Iris pigment epithelial cell (primary cell): ENCODE measurements at regions not wholly inside any gene's neighbourhood (a gene's known extent, or its start where the extent isn't known, plus 50 kb on each side); places are given as distances from the start of the nearest gene placed in this dataset.

Source experiments
- DNase-seq: peaks from one replicate; pipeline ENCODE4 v3.0.0-alpha.2; 2011; ENCODE audit warnings: low read depth

- peak; percentile 11 for DNase-seq
Measured at GRCh38 chr10:25661632-25662031, 272.4 kb upstream of the MYO3A start.

GRCh38 chr10:25666276-25666675 lies 267.8 kb upstream of the MYO3A start:
- DNase-seq: peak; percentile 38

- DNase-seq: no peak
Measured at GRCh38 chr10:25675204-25675603, 258.8 kb upstream of the MYO3A start.

GRCh38 chr10:25675615-25676014 lies 258.4 kb upstream of the MYO3A start:
- no peak for DNase-seq

GRCh38 chr10:25678220-25678619 lies 255.8 kb upstream of the MYO3A start:
- no peak for DNase-seq

- peak; percentile 52 for DNase-seq
Measured at GRCh38 chr10:25678666-25679065, 255.4 kb upstream of the MYO3A start.

GRCh38 chr10:25682203-25682851 lies 251.7 kb upstream of the MYO3A start:
- DNase-seq: peak; percentile 66

GRCh38 chr10:25683344-25683743 lies 250.7 kb upstream of the MYO3A start:
- peak; percentile 22 for DNase-seq

GRCh38 chr10:25687521-25687920 lies 246.5 kb upstream of the MYO3A start:
- no peak for DNase-seq

- DNase-seq: no peak
Measured at GRCh38 chr10:25689346-25690100, 244.5 kb upstream of the MYO3A start.

- no peak for DNase-seq
Measured at GRCh38 chr10:25692761-25693160, 241.3 kb upstream of the MYO3A start.

- no peak for DNase-seq
Measured at GRCh38 chr10:25694206-25694933, 239.7 kb upstream of the MYO3A start.

- no peak for DNase-seq
Measured at GRCh38 chr10:25694971-25695370, 239.1 kb upstream of the MYO3A start.

- no peak for DNase-seq
Measured at GRCh38 chr10:25695586-25695985, 238.4 kb upstream of the MYO3A start.

- DNase-seq: no peak
Measured at GRCh38 chr10:25696013-25696708, 237.9 kb upstream of the MYO3A start.

GRCh38 chr10:25697412-25697811 lies 236.6 kb upstream of the MYO3A start:
- DNase-seq: no peak

- DNase-seq: no peak
Measured at GRCh38 chr10:25698638-25699037, 235.4 kb upstream of the MYO3A start.

- DNase-seq: no peak
Measured at GRCh38 chr10:25699631-25700030, 234.4 kb upstream of the MYO3A start.

- no peak for DNase-seq
Measured at GRCh38 chr10:25701652-25702051, 232.4 kb upstream of the MYO3A start.

GRCh38 chr10:25704622-25705021 lies 229.4 kb upstream of the MYO3A start:
- no peak for DNase-seq

- DNase-seq: no peak
Measured at GRCh38 chr10:25707572-25707971, 226.5 kb upstream of the MYO3A start.

- no peak for DNase-seq
Measured at GRCh38 chr10:25707976-25708671, 225.9 kb upstream of the MYO3A start.
